Thyroid gland (tissue), 4 donors: ENCODE measurements at regions not wholly inside any gene's neighbourhood (a gene's known extent, or its start where the extent isn't known, plus 50 kb on each side); places are given as distances from the start of the nearest gene placed in this dataset.
A peak's percentile ranks its signal among the peaks of the same experiment; 100 is the strongest.

Experiments used
- DNase-seq, 2 donors: peaks; one replicate each; pipeline ENCODE4 v3.0.0-alpha.2; 2019
- H3K27ac ChIP-seq, 3 donors: fragments of 200-600 bp; sonication (generic); 1 replicate in 2 of 3; 2 replicates in 1 of 3; pipeline ENCODE4 v1.5.1; 2016 to 2019; ENCODE audit warnings: mild to moderate bottlenecking in 1 of 3, moderate library complexity in 1 of 3
- H3K27me3 ChIP-seq: fragments of 200-600 bp; sonication (generic); one replicate; pipeline ENCODE4 v1.5.1; 2019
- H3K36me3 ChIP-seq, 2 donors: fragments of 200-600 bp; sonication (generic); one replicate each; pipeline ENCODE4 v1.5.1; 2016 to 2019
- H3K4me1 ChIP-seq, 2 donors: fragments of 200-600 bp; sonication (generic); one replicate each; pipeline ENCODE4 v1.5.1; 2017 to 2019
- H3K4me3 ChIP-seq, 3 donors: fragments of 200-600 bp; sonication (generic); replicated peaks in 1 of 3; 1 replicate in 2 of 3; 2 replicates in 1 of 3; pipeline ENCODE4 v1.5.1; 2016; ENCODE audit warnings: mild to moderate bottlenecking in 1 of 3
- H3K9me3 ChIP-seq: fragments of 200-600 bp; sonication (generic); one replicate; pipeline ENCODE4 v1.5.1; 2017
- CTCF ChIP-seq, 6 experiments: fragments of 200-600 bp in 3 of 6; fragments of 450-650 bp in 3 of 6; sonication (generic) in 3 of 6; IDR thresholded peaks; one replicate each; pipeline ENCODE4 v1.5.1; 2016 to 2019; ENCODE audit warnings: antibody characterized with exemption in 6 of 6, mild to moderate bottlenecking in 2 of 6, inconsistent platforms in 1 of 6, moderate library complexity in 1 of 6
- POLR2A ChIP-seq, 2 donors: fragments of 450-650 bp; IDR thresholded peaks; one replicate each; pipeline ENCODE4 v1.6.1; 2017; ENCODE audit warnings: antibody characterized with exemption in 2 of 2, mild to moderate bottlenecking in 2 of 2, moderate library complexity in 1 of 2
- WGBS, 2 donors: methylation state at CpG; one replicate each; pipeline ENCODE4 v1.1.5; 2017; 5-methylcytosine and 5-hydroxymethylcytosine counted together
- intact Hi-C: fragments of 100-400 bp; cut with DNase I; formaldehyde crosslinking; loops from one replicate; pipeline ENCODE4 v1.15.1; 2023

GRCh38 chr11:122440811-122441665, 214.5 kb upstream of the UBASH3B start:
- intact Hi-C loops, result no loop called here
- H3K4me1 ChIP-seq, result peaks cover 0 to 6% of the 10 kb centered on the region in 2 donors
- H3K36me3 ChIP-seq, result no peaks in the 10 kb centered on the region
- no peaks in the 10 kb centered on the region for H3K9me3 ChIP-seq
- WGBS, 2 donors, result 2 to 8% methylated on average over 28 of the region's 28 CpGs
- no peaks in the 10 kb centered on the region for H3K27me3 ChIP-seq
- peak overlapping the region; percentile 40 to 60 (median 47) for H3K27ac ChIP-seq
- peak; percentile 33 to 51 for DNase-seq
- TF ChIP-seq CTCF (IDR thresholded peaks at IDR 0.05) (no peak), POLR2A (IDR thresholded peaks at IDR 0.05) (peak in 1 of 2 donors; percentile 7)
- peak overlapping the region in 2 of 3 donors; percentile 26 to 51 for H3K4me3 ChIP-seq

- H3K27me3 ChIP-seq, result no peaks in the 10 kb centered on the region
- TF ChIP-seq POLR2A (IDR thresholded peaks at IDR 0.05), result no peak
- TF ChIP-seq CTCF (IDR thresholded peaks at IDR 0.05), result peak in 1 of 6 experiments; percentile 14
- peak overlapping the region; percentile 40 to 60 (median 40) for H3K27ac ChIP-seq
- DNase-seq, result peak; percentile 30 to 49
- H3K9me3 ChIP-seq, result no peaks in the 10 kb centered on the region
- intact Hi-C loops, result no loop called here
- 12 to 14% methylated on average over 29 of the region's 29 CpGs for WGBS, 2 donors
- no peaks in the 10 kb centered on the region for H3K36me3 ChIP-seq
- H3K4me3 ChIP-seq, result peak overlapping the region in 2 of 3 donors; percentile 26 to 51
- peaks cover 0 to 6% of the 10 kb centered on the region in 2 donors for H3K4me1 ChIP-seq
Observed at GRCh38 chr11:122439866-122440810, 215.4 kb upstream of the UBASH3B start.

GRCh38 chr11:122436188-122436555, 219.3 kb upstream of the UBASH3B start:
- Histone ChIP-seq H3K4me3 (no peak overlapping the region), H3K36me3 (no peaks in the 10 kb centered on the region), H3K27ac (no peak overlapping the region), H3K4me1 (peaks cover 0 to 3% of the 10 kb centered on the region in 2 donors), H3K27me3 (no peaks in the 10 kb centered on the region), H3K9me3 (no peaks in the 10 kb centered on the region)
- WGBS, 2 donors, result 83 to 86% methylated on average over 3 of the region's 3 CpGs
- DNase-seq, result no peak
- intact Hi-C loops, result no loop called here
- TF ChIP-seq POLR2A (IDR thresholded peaks at IDR 0.05) (no peak), CTCF (IDR thresholded peaks at IDR 0.05) (no peak)

GRCh38 chr11:122435540-122436187, 219.9 kb upstream of the UBASH3B start:
- H3K36me3 ChIP-seq, result no peaks in the 10 kb centered on the region
- no peak overlapping the region for H3K27ac ChIP-seq
- no peak for DNase-seq
- H3K4me1 ChIP-seq, result peaks cover 0 to 3% of the 10 kb centered on the region in 2 donors
- TF ChIP-seq POLR2A (IDR thresholded peaks at IDR 0.05), result no peak
- no peak for TF ChIP-seq CTCF (IDR thresholded peaks at IDR 0.05)
- H3K27me3 ChIP-seq, result no peaks in the 10 kb centered on the region
- intact Hi-C loops, result no loop called here
- H3K9me3 ChIP-seq, result no peaks in the 10 kb centered on the region
- whole genome bisulfite sequencing, 2 donors, result 93 to 94% methylated on average over 7 of the region's 7 CpGs
- H3K4me3 ChIP-seq, result no peak overlapping the region
